Activated B cell treated with CpG ODN at 0.5 μM for 24 hours (primary cell): ENCODE measurements at regions not wholly inside any gene's neighbourhood (a gene's known extent, or its start where the extent isn't known, plus 50 kb on each side); places are given as distances from the start of the nearest gene placed in this dataset.

Source experiments
- ATAC-seq: fragments of 200-7000 bp; cut with Tn5 transposase; one replicate; pipeline ENCODE4 v1.10.0; 2021; ENCODE audit warnings: low read depth, mild to moderate bottlenecking, moderate library complexity
- CTCF ChIA-PET: fragments of 350-600 bp; sonication (Branson Sonifier 250); formaldehyde crosslinking; loops from one replicate; lab custom pipeline; 2021; ENCODE audit warnings: antibody characterized with exemption; lab: Charles Lee
- POLR2A ChIA-PET: fragments of 350-600 bp; sonication (Branson Sonifier 250); formaldehyde crosslinking; loops from one replicate; lab custom pipeline; 2021; ENCODE audit warnings: antibody characterized with exemption; lab: Charles Lee
- DNase-seq: peaks from one replicate; pipeline ENCODE4 v3.0.0; 2022
- H3K27ac Mint-ChIP-seq: one replicate; pipeline ENCODE4 v1.8.0; 2020; ENCODE audit warnings: mixed read lengths
- H3K27me3 Mint-ChIP-seq: one replicate; pipeline ENCODE4 v1.8.0; 2021; ENCODE audit warnings: mixed read lengths
- H3K36me3 Mint-ChIP-seq: one replicate; pipeline ENCODE4 v1.8.0; 2021; ENCODE audit warnings: low read depth, mixed read lengths
- H3K4me1 Mint-ChIP-seq: one replicate; pipeline ENCODE4 v1.8.0; 2021; ENCODE audit warnings: mixed read lengths
- H3K4me3 Mint-ChIP-seq: one replicate; pipeline ENCODE4 v1.8.0; 2020; ENCODE audit warnings: mild to moderate bottlenecking, mixed read lengths
- H3K9me3 Mint-ChIP-seq: one replicate; pipeline ENCODE4 v1.8.0; 2020; ENCODE audit warnings: mixed read lengths
- CTCF ChIP-seq: fragments of 200-600 bp; IDR thresholded peaks from one replicate; pipeline ENCODE4 v1.8.0; 2022; ENCODE audit warnings: antibody characterized with exemption, mild to moderate bottlenecking
- intact Hi-C: fragments of 100-400 bp; cut with micrococcal nuclease; formaldehyde crosslinking; loops from one replicate; pipeline ENCODE4 v1.15.1; 2024

- Mint-ChIP-seq H3K4me3 (peak overlapping the region; percentile 86), H3K36me3 (no peaks in the 10 kb centered on the region), H3K4me1 (peaks cover 26% of the 10 kb centered on the region), H3K27me3 (no peaks in the 10 kb centered on the region), H3K9me3 (no peaks in the 10 kb centered on the region), H3K27ac (peak overlapping the region; percentile 61)
- no peak for DNase-seq
- no peak for TF ChIP-seq CTCF
- ChIA-PET CTCF (interaction anchor here (1.7 kb wide), 1 partner anchor 123 kb away, joined by 9 read pairs; no protein-coding TSS in a partner anchor), POLR2A (interaction anchor here (0.6 to 2.9 kb wide), 7 partner anchors 21 to 88 kb away, joined by 3 to 19 read pairs (median 5); partner anchors contain the start of gene HNRNPU)
- intact Hi-C loops: loop anchor here (2.0 to 5.0 kb wide), 3 partner anchors 55 to 123 kb away; partner anchors contain the start of gene HNRNPU
- no peak for ATAC-seq
Observed at GRCh38 chr1:244919320-244920282, 55.3 kb upstream of the HNRNPU start.

- Mint-ChIP-seq H3K4me3 (peak overlapping the region; percentile 89), H3K9me3 (no peaks in the 10 kb centered on the region), H3K27ac (peak overlapping the region; percentile 66), H3K4me1 (peaks cover 26% of the 10 kb centered on the region), H3K27me3 (no peaks in the 10 kb centered on the region), H3K36me3 (no peaks in the 10 kb centered on the region)
- DNase-seq (peak; percentile 61), ATAC-seq (peak; percentile 83)
- ChIA-PET CTCF (interaction anchor here (1.2 to 1.7 kb wide), 2 partner anchors 22 to 124 kb away, joined by 3 to 9 read pairs; no protein-coding TSS in a partner anchor), POLR2A (interaction anchor here (0.6 to 2.9 kb wide), 9 partner anchors 12 to 87 kb away, joined by 3 to 19 read pairs (median 5); partner anchors contain the start of gene HNRNPU)
- intact Hi-C loops: loop anchor here (1.0 to 5.0 kb wide), 4 partner anchors 52 to 124 kb away; partner anchors contain the start of gene HNRNPU
- no peak for TF ChIP-seq CTCF
Observed at GRCh38 chr1:244918421-244919319, 54.3 kb upstream of the HNRNPU start.

GRCh38 chr1:244917073-244917670, 52.8 kb upstream of the HNRNPU start:
- intact Hi-C loops: loop anchor here (5.0 kb wide), 1 partner anchor 115 kb away; no protein-coding TSS in a partner anchor
- Mint-ChIP-seq H3K4me3 (no peak overlapping the region), H3K36me3 (no peaks in the 10 kb centered on the region), H3K4me1 (peaks cover 26% of the 10 kb centered on the region), H3K27me3 (no peaks in the 10 kb centered on the region), H3K27ac (no peak overlapping the region), H3K9me3 (no peaks in the 10 kb centered on the region)
- CTCF ChIA-PET: no interaction called here
- no peak for TF ChIP-seq CTCF
- POLR2A ChIA-PET: interaction anchor here (0.5 to 2.9 kb wide), 3 partner anchors 24 to 55 kb away, joined by 4 to 19 read pairs (median 8); partner anchors contain the start of gene HNRNPU
- DNase-seq: no peak
- no peak for ATAC-seq

GRCh38 chr1:244915736-244916135, 51.4 kb upstream of the HNRNPU start:
- DNase-seq: no peak
- no peak for TF ChIP-seq CTCF
- ChIA-PET CTCF (interaction anchor here (1.0 kb wide), 2 partner anchors 55 to 127 kb away, joined by 3 to 4 read pairs; no protein-coding TSS in a partner anchor), POLR2A (interaction anchor here (0.6 kb wide), 1 partner anchor 156 kb away, joined by 3 read pairs; no protein-coding TSS in a partner anchor)
- Mint-ChIP-seq H3K27me3 (no peaks in the 10 kb centered on the region), H3K36me3 (no peaks in the 10 kb centered on the region), H3K4me1 (peaks cover 18% of the 10 kb centered on the region), H3K27ac (no peak overlapping the region), H3K4me3 (no peak overlapping the region), H3K9me3 (no peaks in the 10 kb centered on the region)
- ATAC-seq: no peak
- intact Hi-C loops: loop anchor here (5.0 kb wide), 1 partner anchor 113 kb away; no protein-coding TSS in a partner anchor
